HL-60 (cell line): ENCODE measurements at regions not wholly inside any gene's neighbourhood (a gene's known extent, or its start where the extent isn't known, plus 50 kb on each side); places are given as distances from the start of the nearest gene placed in this dataset.

Source experiments
- DNase-seq, 2 experiments: peaks; one replicate each; pipeline ENCODE4 v3.0.0-alpha.2; 2010 to 2020; ENCODE audit warnings: low read depth in 1 of 2, low spot score in 1 of 2
- H3K27ac ChIP-seq: fragments of 250-450 bp; sonication (Bioruptor Pico); replicated peaks from 2 replicates; pipeline ENCODE4 v1.5.1; 2020; ENCODE audit warnings: mild to moderate bottlenecking, moderate library complexity
- H3K27me3 ChIP-seq: fragments of 250-450 bp; sonication (Bioruptor Pico); 2 replicates; pipeline ENCODE4 v1.5.1; 2021; ENCODE audit warnings: mild to moderate bottlenecking, moderate library complexity; ENCODE audit not compliant: insufficient read depth, poor library complexity, severe bottlenecking
- H3K4me3 ChIP-seq: replicated peaks from 2 replicates; pipeline ENCODE4 v1.5.1; 2011; ENCODE audit warnings: mild to moderate bottlenecking, control low read depth, low read length; ENCODE audit not compliant: insufficient read depth
- CTCF ChIP-seq: IDR thresholded peaks from one replicate; pipeline ENCODE4 v1.5.1; 2011; ENCODE audit warnings: low read length, control low read depth, inconsistent platforms; ENCODE audit not compliant: insufficient read depth
- GABPA ChIP-seq: IDR thresholded peaks from 2 replicates; pipeline ENCODE4 v1.6.1; 2012; ENCODE audit warnings: low read depth
- POLR2AphosphoS5 ChIP-seq: IDR thresholded peaks from 2 replicates; pipeline ENCODE4 v1.6.1; 2012; ENCODE audit warnings: low read depth
- SPI1 ChIP-seq: IDR thresholded peaks from 2 replicates; pipeline ENCODE4 v1.6.1; 2012; ENCODE audit warnings: low read depth, mild to moderate bottlenecking, borderline replicate concordance
- TF ChIP-seq, protein P1 (sequence below): IDR thresholded peaks from 2 replicates; pipeline ENCODE4 v1.6.1; 2012; ENCODE audit warnings: low read depth; ENCODE audit not compliant: insufficient replicate concordance

DNA sequence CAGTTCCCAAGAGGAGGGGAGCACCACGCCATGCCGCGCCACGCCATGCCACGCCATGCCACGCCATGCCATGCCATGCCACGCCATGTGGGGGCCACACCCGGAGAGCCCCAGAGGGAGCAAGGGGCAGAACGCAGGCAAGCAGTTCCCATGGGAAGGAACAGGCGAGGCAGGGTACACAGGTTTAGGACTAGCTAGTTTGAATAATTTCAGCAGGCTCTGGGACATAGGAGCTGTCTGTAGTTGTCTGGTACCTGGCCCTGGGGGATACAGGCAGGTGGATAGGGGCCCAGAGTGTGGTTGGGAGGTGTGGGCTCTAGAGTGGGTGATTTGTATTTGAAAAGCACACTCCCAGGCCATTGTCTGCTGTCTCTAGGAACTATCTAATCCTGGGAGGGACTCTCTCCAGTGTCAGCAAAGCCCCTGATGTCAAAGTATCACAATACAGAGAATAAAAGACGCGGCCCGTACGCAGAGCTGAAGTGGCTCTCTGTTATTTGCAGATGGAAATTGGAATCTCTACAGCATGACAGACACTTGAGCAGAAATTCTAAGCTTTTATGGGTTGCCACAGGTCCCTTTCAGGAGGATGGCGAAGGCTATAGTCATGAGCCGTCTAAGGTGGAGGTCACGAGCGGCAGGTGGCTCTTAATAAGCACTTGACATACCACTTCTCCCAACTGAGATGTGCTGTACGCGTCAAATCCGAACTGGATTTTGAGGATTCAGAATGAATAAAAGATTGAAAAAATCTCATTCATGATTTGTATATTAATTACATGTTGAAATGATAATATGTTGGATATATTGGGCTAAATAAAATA is 220.8 kb upstream of the TNRC6C start:
- Histone ChIP-seq H3K27ac (no peak overlapping the region), H3K27me3 (peaks cover 4% of the 10 kb centered on the region), H3K4me3 (no peak overlapping the region)
- TF ChIP-seq, protein P1, sequence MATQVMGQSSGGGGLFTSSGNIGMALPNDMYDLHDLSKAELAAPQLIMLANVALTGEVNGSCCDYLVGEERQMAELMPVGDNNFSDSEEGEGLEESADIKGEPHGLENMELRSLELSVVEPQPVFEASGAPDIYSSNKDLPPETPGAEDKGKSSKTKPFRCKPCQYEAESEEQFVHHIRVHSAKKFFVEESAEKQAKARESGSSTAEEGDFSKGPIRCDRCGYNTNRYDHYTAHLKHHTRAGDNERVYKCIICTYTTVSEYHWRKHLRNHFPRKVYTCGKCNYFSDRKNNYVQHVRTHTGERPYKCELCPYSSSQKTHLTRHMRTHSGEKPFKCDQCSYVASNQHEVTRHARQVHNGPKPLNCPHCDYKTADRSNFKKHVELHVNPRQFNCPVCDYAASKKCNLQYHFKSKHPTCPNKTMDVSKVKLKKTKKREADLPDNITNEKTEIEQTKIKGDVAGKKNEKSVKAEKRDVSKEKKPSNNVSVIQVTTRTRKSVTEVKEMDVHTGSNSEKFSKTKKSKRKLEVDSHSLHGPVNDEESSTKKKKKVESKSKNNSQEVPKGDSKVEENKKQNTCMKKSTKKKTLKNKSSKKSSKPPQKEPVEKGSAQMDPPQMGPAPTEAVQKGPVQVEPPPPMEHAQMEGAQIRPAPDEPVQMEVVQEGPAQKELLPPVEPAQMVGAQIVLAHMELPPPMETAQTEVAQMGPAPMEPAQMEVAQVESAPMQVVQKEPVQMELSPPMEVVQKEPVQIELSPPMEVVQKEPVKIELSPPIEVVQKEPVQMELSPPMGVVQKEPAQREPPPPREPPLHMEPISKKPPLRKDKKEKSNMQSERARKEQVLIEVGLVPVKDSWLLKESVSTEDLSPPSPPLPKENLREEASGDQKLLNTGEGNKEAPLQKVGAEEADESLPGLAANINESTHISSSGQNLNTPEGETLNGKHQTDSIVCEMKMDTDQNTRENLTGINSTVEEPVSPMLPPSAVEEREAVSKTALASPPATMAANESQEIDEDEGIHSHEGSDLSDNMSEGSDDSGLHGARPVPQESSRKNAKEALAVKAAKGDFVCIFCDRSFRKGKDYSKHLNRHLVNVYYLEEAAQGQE = no peak
- TF ChIP-seq POLR2AphosphoS5 (no peak), SPI1 (no peak), CTCF (no peak), GABPA (no peak)
- no peak for DNase-seq

DNA sequence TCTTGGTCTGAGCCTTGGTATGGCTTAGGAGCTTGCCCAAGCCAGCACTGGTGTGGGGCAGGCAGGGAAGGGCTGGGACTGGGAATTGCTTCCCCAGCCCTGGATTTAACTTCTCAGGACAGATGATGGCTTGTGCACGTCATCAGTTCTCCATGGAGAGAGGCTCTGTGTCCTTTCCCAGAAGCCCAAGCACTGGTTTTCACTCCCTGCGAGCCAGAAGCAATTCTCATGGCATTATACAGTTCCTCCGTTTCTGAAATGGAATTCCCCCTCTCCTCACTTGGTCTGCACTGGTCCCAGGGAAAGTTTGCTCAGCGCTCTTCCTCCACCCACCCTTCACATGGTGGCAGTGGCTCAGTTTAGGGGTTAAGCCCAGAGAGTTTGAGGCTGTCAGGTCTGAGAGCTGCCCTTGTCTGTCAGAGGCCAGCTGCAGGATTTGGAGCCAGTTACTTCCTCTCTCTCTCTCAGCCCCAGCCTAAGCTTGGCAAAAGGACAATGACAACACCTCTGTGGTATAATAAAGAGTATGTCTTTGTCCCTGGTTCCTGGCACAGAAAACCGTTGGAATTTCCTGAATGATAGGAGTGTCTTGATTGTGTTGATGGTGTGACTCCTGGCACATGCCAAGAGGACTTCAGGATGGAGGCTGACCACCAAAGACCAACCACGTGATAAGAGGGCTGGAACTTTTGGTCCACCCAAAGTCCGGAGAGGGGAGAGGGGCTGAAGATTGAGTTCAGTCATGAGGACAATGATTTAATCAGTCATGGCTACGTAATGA is 219.6 kb upstream of the TNRC6C start:
- TF ChIP-seq GABPA (no peak), POLR2AphosphoS5 (no peak), SPI1 (no peak), CTCF (no peak)
- TF ChIP-seq, protein P1 = no peak
- no peak overlapping the region for H3K4me3 ChIP-seq
- DNase-seq = no peak
- peaks cover 4% of the 10 kb centered on the region for H3K27me3 ChIP-seq
- no peak overlapping the region for H3K27ac ChIP-seq

DNA sequence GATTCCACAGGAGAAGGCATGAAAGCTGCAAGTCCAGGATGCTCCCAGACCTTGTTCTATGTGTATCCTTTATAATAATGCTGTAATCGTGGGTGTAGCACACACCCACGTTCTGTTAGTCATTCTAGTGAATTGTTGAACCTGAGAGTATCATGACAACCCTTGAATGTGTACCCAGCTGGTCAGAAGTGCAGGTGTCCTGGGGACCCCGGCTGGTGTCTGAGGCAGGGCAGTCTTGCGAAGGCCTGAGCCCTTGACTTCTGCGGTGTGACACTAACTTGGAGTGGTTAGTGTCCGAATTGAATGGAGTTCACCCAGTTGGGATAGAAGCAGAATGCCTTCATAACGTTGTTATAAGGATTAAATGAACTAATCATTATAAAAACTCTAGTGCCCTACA is 218.0 kb upstream of the TNRC6C start:
- DNase-seq = no peak
- Histone ChIP-seq H3K27me3 (peaks cover 1% of the 10 kb centered on the region), H3K4me3 (no peak overlapping the region), H3K27ac (no peak overlapping the region)
- no peak for TF ChIP-seq SPI1
- TF ChIP-seq, protein P1 = no peak
- no peak for TF ChIP-seq POLR2AphosphoS5
- TF ChIP-seq GABPA = no peak
- no peak for TF ChIP-seq CTCF
